GM18873 (cell line): ENCODE measurements at regions not wholly inside any gene's neighbourhood (a gene's known extent, or its start where the extent isn't known, plus 50 kb on each side); places are given as distances from the start of the nearest gene placed in this dataset.
"Not testable (repeated sequence)": the region's sequence is repeated elsewhere in the genome, so short reads cannot be mapped to it uniquely, and the experiment has no call there.

Source experiments
- ATAC-seq: cut with Tn5 transposase; IDR thresholded peaks from one replicate; pipeline ENCODE4 v1.9.1; 2021; ENCODE audit warnings: mild to moderate bottlenecking, moderate library complexity, moderate number of reproducible peaks; ENCODE audit not compliant: unreplicated experiment, low FRiP score

DNA sequence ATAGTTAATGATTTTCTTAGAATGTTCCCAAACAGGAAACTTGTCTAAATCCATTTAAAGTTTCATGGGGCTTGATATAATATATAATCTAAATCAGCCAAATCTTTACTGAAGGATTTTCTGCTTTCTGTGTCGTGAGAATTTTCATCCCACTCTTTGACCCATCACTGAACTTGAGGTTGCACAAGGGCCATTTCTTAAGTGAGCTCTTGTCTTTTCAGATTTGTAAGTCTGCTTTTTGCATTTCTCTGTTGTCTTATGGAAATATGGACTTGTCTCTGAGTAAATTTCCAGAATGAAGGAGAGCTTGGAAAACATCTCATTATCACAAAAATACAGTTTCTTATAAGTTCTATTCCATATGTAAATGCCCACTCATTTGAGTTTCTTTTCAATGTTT is 149.2 kb upstream of the ARRDC3 start:
- no peak for ATAC-seq

DNA sequence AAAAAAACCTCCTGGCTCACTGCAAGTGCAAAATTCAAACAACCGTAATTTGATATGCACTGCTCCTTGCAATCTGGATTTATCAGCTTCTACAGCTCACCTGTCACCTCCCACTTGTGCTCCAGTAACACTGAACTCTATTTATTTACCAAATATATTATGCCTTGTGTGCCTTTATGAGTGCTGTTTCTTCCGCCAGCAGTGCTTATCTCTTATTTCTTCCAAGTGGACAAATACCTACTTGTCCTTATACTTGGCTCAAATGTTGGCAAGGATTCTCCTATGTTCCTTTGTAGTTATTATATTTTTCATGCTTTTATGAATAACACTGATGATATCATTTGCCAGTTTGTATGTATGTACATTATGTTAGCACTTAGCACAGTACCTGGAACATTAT is 145.7 kb upstream of the ARRDC3 start:
- no peak for ATAC-seq

DNA sequence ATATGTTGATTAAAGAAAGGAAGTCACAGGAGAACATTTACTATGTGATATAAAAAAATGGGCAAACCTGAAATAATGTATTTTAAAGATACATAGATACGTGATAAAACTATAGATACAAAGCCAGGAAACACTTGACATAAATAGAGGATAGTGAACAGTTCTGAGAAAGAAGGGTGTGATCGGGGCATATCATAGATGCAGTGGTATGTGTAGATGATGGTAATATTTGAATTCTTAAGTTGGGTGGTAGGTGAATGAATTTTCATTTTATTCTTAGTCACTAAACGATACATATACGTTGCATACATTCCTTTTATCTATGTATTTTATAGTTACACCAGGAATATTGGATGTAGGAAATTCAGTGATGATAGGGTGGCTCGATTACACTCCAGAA is 138.7 kb upstream of the ARRDC3 start:
- no peak for ATAC-seq

DNA sequence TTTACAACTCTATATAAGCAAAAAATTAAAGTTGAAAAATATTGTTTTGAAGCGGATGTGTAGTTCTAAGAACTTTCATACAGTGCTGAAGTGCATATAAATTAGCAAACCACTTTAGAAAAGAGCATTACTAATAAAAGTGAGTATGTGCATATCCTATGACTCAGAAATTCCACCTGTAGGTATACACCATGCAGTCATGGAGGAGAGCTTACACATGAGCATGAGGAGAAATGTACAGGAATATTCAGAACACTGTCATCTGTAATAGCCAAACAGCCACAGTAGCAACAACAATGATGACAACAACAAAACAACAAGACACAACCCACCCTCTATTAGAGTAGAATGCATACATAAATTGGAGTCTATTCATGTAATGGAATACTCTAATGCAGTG is 138.2 kb upstream of the ARRDC3 start:
- ATAC-seq = no peak

DNA sequence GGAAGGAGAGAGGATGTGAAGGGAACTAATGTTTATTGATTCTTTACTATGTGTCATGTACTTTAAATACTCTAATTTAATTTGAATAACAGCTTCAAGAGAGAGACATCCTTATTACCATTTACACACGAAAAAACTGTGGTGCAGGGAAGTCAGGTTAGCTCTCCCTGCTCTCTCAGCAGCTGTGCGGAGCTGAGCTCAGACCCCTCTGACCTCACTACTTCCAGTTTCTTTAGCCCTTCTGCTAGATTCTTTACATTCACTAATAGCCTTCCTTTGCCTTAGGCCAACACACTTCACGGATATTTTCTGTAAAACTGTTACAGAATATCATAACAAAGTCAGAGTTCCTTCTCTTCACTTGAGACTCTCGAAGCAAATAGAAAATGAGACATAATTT is 131.3 kb upstream of the ARRDC3 start:
- ATAC-seq = no peak

DNA sequence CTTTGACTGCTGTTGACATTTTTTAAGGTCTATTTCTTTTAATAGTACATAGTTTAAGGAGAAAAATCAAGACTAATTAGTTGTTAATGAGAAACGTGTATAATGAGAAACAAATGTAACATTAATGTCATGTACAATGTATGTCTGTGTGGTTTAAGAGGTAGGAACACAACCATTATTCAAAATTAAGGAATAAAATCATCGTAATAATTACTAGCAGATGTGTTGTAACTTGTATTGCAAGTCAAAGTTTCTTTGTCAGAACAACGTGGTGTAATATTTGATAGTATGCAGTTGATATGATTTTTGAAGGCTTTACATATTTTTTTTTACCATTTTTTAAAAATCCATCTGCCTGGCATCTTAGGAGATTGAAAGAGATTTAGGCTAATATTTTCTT is 120.2 kb upstream of the ARRDC3 start:
- no peak for ATAC-seq

DNA sequence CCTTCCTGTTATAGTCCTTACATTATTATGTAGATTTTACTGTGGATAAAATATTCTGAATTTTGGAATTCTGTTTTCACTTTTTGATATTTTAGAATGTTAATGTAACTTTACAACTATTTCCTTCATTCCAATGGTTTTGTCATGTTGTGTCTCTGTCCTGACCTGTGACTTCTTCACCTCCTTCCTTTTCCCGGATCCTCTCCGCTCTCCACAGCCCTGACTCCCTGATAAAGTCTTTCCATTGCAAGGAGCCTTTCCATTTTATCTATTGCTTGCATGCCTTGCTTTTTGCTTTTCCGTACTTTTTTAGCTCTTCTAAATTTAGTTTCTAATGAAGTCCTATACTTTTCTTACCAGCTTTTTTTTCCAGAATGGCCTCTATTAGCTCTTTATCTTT is 117.6 kb upstream of the ARRDC3 start:
- no peak for ATAC-seq

DNA sequence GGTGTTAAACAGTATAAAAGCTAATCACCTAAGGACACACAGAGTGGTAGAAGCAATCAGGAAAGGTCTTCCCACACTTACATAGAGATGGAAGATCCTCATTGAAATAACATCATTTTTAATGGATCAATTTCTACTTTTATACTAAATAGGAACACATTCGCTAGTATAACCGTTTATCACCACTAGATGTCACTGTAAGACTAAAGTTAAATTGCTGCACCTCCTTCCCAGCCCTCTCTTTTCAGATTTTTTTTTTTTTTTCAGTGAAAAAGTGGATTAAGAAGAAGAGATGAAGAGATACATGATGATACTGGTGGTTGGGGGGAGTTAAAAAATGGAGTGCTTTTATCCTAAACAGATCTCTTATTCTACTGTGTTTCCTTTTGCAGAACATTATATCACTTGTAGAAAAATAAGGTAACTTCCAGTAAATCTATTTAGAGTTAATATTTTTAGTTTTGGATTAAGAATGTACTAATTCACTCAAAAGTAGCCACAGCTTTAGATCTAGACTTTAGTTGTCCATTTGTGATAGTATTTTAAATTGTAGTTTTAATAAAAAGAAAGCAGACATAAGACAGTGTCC is 116.9 kb upstream of the ARRDC3 start:
- ATAC-seq = no peak

DNA sequence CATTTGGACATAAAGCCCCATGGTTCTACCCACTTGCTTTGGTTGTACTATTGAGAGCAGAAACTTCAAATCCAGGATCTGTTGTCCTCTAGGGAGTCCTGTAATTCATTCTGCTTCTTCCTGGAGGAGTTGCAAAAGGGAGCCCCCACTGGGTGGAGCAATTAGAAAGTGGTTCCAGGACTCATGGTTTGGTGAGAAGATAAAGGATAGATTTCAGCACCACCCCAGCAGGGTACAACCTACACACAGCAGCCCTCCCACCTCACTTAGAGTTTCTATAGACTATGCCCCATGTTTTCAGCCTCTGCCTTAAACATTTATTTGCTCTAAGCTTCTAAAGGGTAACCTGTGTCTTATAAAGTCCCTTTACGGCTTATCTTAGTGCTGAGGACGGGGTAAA is 112.6 kb upstream of the ARRDC3 start:
- ATAC-seq = no peak

DNA sequence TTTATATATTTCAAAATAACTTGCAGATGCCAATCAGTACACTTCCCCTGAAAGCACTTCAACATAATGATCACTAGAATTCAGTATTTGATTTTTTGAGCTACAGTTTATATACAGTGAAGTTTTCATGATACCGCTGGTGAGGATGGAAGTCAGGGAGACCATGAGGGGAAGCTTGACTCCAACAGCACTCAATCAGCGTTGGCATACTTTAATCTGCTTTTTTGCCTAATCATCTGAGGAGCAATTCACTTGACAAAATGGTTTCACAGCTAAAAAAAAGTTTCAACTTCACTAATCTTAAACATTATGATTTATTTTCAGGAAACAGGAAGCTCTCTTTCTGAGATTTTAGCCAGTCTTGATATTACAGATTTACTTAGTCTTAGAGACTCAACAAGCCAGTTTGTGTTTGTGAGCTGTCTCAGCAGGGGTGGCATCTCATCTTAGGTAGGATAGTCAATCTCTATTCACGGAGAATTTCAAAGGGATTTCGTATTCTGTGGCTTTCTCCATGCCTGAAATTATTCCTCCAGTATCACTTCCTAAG is 111.4 kb upstream of the ARRDC3 start:
- no peak for ATAC-seq

DNA sequence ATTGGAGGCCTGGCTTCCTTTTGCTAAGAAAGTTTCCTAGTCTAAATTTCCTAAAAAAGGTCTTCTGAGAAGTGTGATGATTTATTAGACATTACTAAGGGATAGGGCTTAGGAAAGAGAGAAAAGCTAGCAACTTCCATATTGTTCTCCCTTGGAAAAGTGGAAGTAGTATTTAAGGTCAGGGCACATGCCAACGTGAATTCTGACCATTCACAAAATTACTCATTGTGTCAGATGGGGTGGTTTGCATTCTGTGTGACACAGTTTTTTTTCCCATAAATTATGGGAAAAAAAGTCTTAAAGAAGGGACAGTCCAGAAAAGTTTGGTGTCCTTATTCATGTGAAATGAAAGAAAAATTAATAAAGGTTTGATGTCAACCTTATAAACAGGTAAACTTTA is 110.0 kb upstream of the ARRDC3 start:
- no peak for ATAC-seq

DNA sequence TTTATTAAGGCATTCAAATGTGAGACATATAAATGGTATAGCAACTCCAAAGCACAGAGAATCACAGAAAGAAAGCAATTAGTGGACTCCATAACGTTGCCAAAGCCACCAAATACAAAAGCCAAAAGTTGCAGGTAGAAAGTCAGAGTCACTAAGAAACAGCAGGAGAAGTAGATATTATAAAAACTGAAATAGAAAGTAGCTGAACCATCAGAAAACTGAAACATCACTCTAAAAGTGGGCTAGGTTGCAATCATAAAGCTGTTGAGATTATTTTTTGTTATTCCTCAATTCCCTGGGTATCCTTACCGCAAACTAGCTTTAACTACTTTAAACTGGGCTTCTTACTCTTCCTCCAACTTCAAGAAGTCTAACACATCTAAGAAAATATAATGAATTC is 108.1 kb upstream of the ARRDC3 start:
- no peak for ATAC-seq

DNA sequence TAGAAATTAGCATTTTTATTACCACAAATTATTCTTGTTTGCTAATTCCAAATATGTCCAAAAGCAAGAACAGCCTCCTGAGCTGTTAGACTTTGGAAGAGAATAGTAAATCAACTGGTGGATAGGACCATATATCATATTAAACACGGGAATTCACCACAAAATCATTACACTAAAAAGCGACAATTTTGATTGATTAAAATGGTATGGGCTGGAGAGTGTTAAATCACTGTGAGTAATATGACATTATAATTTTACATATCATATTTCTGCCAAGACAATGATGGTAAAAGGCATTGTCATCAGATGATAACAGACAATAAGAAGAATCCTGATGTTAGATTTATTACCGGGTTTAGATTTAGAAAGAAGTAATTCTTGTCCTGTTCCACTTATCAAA is 107.2 kb upstream of the ARRDC3 start:
- no peak for ATAC-seq

DNA sequence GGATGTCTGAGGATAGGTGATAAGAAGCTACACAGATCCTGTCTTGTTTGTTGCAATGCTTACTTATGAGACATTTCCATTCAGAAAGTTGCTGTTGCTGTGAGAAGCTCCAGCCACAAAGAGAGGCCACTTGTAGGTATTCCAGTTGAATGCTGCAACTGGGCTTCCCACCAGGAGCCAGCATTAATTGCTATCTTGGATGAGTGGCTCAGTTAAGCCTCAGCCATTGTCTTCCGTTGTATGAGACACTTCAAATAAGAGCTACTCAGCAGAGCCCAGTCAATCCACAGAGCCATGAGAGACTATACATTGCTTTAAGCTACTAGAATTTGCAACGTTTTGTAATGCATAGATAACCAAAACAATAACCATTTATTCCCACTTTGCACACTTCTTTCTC is 104.3 kb upstream of the ARRDC3 start:
- no peak for ATAC-seq

DNA sequence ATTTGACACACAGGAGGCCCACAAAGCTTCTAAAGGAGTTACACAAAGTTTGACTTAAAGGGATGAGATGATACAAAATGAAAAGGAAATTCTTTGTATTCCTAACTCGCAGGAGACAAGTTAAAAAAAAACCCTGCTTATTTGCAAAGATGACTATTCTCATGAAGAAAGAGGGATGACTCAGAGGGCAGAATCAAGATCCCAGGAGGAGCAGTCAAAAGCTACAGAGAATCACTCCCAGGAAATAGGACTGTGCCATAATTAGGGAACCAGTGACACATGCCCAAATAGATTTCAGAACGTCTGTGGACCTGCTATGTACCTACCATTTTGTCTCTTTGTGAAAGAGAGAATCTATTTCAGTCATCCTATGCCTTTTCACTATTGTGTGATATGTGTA is 103.5 kb upstream of the ARRDC3 start:
- no peak for ATAC-seq

DNA sequence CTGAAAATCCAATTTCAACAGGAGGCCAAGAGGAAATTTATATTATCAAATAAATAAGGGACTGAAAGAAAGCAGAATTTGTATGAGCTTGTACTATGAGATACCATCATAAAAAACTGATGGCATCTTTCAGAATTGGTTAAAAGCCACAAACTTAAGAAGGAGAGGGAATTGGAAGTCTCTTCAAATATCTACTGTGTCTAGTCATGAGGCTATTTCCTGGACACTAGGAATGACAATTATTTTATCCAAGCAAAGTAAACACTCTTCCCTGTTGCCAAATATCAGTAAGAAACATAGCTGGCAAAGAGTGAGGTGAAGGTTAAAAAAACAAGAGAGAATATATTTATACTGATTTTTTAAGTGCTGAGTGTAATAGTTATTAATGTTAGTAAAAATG is 101.5 kb upstream of the ARRDC3 start:
- no peak for ATAC-seq

DNA sequence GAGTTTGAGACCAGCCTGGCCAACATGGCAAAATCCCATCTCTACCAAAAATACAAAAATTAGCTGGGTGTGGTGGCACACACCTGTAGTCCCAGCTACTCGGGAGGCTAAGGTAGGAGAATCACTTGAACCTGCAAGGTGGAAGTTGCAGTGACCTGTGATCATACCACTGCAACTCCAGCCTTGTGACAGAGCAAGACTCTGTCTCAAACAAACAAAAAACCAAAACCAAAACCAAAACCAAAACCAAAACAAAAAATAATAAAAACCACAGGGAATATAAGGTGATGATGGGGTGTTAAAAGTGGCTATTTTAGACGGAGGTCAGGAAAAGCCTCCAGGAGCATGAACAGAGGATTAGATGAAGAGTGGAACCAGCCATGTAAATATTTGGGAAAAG is 96.3 kb upstream of the ARRDC3 start:
- ATAC-seq = not testable (repeated sequence)

DNA sequence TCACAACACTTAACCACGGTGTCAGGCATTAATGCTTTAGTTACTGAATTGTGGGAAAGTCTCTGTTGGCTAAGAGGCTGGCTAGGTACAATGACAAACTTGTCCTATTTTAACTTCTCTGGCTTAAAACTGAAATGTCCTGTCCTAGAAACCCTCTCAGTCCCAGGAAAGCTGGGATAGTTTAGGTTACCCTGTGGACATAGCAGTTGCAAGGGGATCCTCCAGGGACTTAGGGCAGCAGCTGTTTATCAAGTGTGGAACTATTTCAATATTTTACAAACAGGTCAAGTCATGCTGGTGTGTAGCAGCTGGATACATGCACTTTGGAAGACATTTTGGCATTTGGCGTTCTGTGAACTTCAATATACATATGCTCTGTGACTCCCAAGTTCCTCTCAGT is 95.0 kb upstream of the ARRDC3 start:
- ATAC-seq = no peak

DNA sequence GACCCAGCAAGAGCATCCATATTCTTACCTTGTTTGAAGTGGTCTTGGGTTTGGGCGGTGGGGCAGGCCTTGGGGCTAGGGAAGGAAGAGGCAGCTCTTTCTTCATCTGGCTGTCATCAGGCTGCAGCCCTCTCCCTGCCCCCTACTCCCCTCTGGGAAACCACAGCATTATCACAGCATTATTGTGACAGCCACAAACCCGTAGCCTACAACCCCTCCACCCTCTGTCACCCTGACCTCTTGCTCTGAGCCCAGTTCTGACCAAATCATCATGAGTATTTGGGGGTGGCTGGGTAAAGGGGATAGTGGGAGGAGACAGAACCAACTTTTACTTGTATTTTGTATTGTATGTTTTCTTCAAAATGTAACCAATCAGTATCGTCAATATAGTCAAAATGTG is 94.3 kb upstream of the ARRDC3 start:
- no peak for ATAC-seq

DNA sequence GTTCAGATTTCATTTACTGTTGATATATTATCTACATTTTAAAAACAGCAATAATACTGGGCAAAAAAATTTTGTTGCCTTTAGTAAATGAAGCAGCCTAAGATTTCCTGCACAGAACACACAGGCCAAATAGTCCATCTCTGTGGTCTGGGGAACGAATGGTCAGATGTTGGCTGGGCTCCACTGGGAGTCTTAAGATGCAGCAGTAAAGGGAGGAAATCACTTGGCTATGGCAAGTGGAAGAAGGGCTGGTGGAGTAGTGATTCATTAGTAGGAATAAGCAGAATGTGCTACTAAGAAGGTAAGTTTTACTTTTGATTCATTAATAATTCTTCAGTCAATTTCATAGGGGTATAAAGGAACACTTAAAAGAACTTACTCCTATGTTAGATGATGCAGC is 91.1 kb upstream of the ARRDC3 start:
- no peak for ATAC-seq

DNA sequence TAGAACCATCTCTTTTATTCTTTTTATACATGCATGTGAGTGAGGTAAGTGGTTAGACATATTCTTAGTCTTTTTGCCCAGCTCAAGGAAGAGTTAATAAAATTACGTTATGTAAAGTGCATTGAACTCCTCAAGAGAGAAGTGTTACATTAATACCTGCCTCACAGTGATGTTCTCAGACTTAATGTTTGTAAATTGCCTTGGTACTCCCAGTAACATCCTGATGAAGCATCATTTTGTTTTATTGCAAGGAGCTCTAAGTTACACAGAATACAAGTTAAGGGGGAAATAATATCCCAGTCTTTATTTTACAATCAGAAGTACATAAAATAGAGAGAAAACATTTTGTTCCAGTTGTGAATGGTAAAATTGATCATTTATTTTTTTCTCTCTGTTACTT is 89.5 kb upstream of the ARRDC3 start:
- no peak for ATAC-seq

DNA sequence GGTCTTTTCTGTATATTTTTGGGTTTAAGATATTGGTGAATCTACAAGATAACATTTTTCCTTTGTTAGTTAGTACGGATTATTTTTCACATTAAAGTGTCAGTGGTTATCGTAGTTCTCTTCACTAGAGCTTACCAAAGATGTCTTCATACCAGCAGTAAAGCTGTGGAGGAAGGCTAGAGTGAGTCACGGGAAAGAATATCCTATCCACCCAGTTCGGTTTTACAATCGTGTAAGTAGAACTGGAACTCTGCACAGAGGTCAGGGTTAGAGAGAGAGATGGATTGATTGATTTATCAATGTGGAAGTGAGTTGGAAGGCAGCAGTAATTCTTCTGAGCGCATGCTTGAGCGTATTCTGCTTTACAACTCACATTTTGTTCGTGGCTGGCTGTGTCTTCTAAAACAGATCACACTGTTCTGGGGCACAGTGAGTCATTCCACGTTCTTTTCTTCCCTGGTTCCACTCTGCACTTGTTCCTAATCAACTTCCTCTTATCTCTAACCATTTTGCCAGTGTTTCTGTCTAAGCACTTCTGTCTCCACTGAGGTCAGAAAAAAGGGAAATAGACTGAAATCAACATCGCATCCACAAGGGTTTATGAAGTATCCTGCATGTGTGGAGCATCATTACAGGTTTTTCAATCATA is 86.5 kb upstream of the ARRDC3 start:
- ATAC-seq = no peak
